Breast epithelium (tissue), 4 donors: ENCODE measurements at regions not wholly inside any gene's neighbourhood (a gene's known extent, or its start where the extent isn't known, plus 50 kb on each side); places are given as distances from the start of the nearest gene placed in this dataset.
A peak's percentile ranks its signal among the peaks of the same experiment; 100 is the strongest.

Experiments used
- DNase-seq, 2 donors: peaks; one replicate each; pipeline ENCODE4 v3.0.0-alpha.2; 2019; ENCODE audit warnings: low spot score in 2 of 2
- H3K27ac ChIP-seq, 2 donors: fragments of 200-600 bp; sonication (generic) in 1 of 2; one replicate each; pipeline ENCODE4 v1.5.1; 2016 to 2019; ENCODE audit warnings: mild to moderate bottlenecking in 1 of 2
- H3K27me3 ChIP-seq, 2 donors: fragments of 200-600 bp; sonication (generic) in 1 of 2; one replicate each; pipeline versions ENCODE4 v1.5.1 to v1.6.0; 2017 to 2019; ENCODE audit warnings: control low read depth in 1 of 2, mild to moderate bottlenecking in 1 of 2
- H3K36me3 ChIP-seq: fragments of 200-600 bp; one replicate; pipeline ENCODE4 v1.5.1; 2019
- H3K4me1 ChIP-seq, 2 donors: fragments of 200-600 bp; sonication (generic); one replicate each; pipeline ENCODE4 v1.5.1; 2016 to 2019; ENCODE audit warnings: control low read depth in 1 of 2
- H3K4me3 ChIP-seq, 3 donors: fragments of 200-600 bp; sonication (generic); 1 replicate in 2 of 3; 2 replicates in 1 of 3; pipeline ENCODE4 v1.5.1; 2016 to 2019; ENCODE audit warnings: mild to moderate bottlenecking in 3 of 3, moderate library complexity in 2 of 3
- H3K9me3 ChIP-seq, 2 donors: fragments of 200-600 bp; sonication (generic) in 1 of 2; one replicate each; pipeline ENCODE4 v1.5.1; 2016 to 2019; ENCODE audit warnings: control low read depth in 1 of 2
- CTCF ChIP-seq, 3 donors: fragments of 450-650 bp; IDR thresholded peaks; one replicate each; pipeline ENCODE4 v1.5.1; 2016 to 2017; ENCODE audit warnings: antibody characterized with exemption in 3 of 3, mild to moderate bottlenecking in 3 of 3, moderate library complexity in 3 of 3
- POLR2A ChIP-seq: fragments of 450-650 bp; IDR thresholded peaks from one replicate; pipeline ENCODE4 v1.6.1; 2016; ENCODE audit warnings: antibody characterized with exemption, mild to moderate bottlenecking, moderate library complexity
- POLR2AphosphoS5 ChIP-seq, 3 donors: sonication (generic); formaldehyde crosslinking; IDR thresholded peaks; one replicate each; pipeline ENCODE4 v1.6.1; 2017; ENCODE audit warnings: antibody characterized with exemption in 3 of 3
- intact Hi-C: fragments of 100-400 bp; cut with DNase I; formaldehyde crosslinking; loops from one replicate; pipeline ENCODE4 v1.15.1; 2023; ENCODE audit warnings: low total_unique reads

GRCh38 chr15:47473832-47474231 is 243.5 kb upstream of the SEMA6D start:
- DNase-seq, result peak in 1 of 2 donors; percentile 64
- intact Hi-C loops, result no loop called here
- Histone ChIP-seq H3K36me3 (no peaks in the 10 kb centered on the region), H3K4me1 (no peaks in the 10 kb centered on the region), H3K9me3 (no peaks in the 10 kb centered on the region), H3K4me3 (no peak overlapping the region), H3K27me3 (no peaks in the 10 kb centered on the region), H3K27ac (peak overlapping the region; percentile 54 to 57)
- TF ChIP-seq POLR2A (no peak), POLR2AphosphoS5 (IDR thresholded peaks at IDR 0.05) (peak in 1 of 3 donors; percentile 79)

- no peaks in the 10 kb centered on the region for H3K9me3 ChIP-seq
- H3K4me3 ChIP-seq, result no peak overlapping the region
- no peaks in the 10 kb centered on the region for H3K27me3 ChIP-seq
- intact Hi-C loops, result no loop called here
- H3K4me1 ChIP-seq, result no peaks in the 10 kb centered on the region
- no peaks in the 10 kb centered on the region for H3K36me3 ChIP-seq
- no peak overlapping the region for H3K27ac ChIP-seq
- DNase-seq, result no peak
- TF ChIP-seq POLR2A (no peak), POLR2AphosphoS5 (IDR thresholded peaks at IDR 0.05) (no peak), CTCF (IDR thresholded peaks at IDR 0.05) (no peak)
These were observed 242.0 kb upstream of the SEMA6D start for GRCh38 chr15:47475336-47475735.

- no peak for DNase-seq
These were observed 240.0 kb upstream of the SEMA6D start for GRCh38 chr15:47477341-47477740.

GRCh38 chr15:47484059-47484458 is 233.2 kb upstream of the SEMA6D start:
- intact Hi-C loops, result no loop called here
- no peak overlapping the region for H3K4me3 ChIP-seq
- no peaks in the 10 kb centered on the region for H3K27me3 ChIP-seq
- no peaks in the 10 kb centered on the region for H3K4me1 ChIP-seq
- H3K36me3 ChIP-seq, result no peaks in the 10 kb centered on the region
- H3K27ac ChIP-seq, result no peak overlapping the region
- no peaks in the 10 kb centered on the region for H3K9me3 ChIP-seq
- TF ChIP-seq CTCF (IDR thresholded peaks at IDR 0.05) (no peak), POLR2A (no peak), POLR2AphosphoS5 (IDR thresholded peaks at IDR 0.05) (no peak)
- DNase-seq, result no peak

More at GRCh38 chr15:47477341-47477740, 240.0 kb upstream of the SEMA6D start:
- H3K4me3 ChIP-seq, result no peak overlapping the region
- H3K27me3 ChIP-seq, result no peaks in the 10 kb centered on the region
- intact Hi-C loops, result no loop called here
- TF ChIP-seq POLR2AphosphoS5 (IDR thresholded peaks at IDR 0.05) (no peak), POLR2A (no peak), CTCF (IDR thresholded peaks at IDR 0.05) (no peak)
- no peaks in the 10 kb centered on the region for H3K9me3 ChIP-seq
- H3K36me3 ChIP-seq, result no peaks in the 10 kb centered on the region
- H3K27ac ChIP-seq, result no peak overlapping the region
- no peaks in the 10 kb centered on the region for H3K4me1 ChIP-seq

- Histone ChIP-seq H3K36me3 (no peaks in the 10 kb centered on the region), H3K27ac (no peak overlapping the region), H3K9me3 (no peaks in the 10 kb centered on the region), H3K27me3 (no peaks in the 10 kb centered on the region), H3K4me3 (no peak overlapping the region), H3K4me1 (no peaks in the 10 kb centered on the region)
- no peak for DNase-seq
- no peak for TF ChIP-seq POLR2AphosphoS5 (IDR thresholded peaks at IDR 0.05)
- TF ChIP-seq CTCF (IDR thresholded peaks at IDR 0.05), result no peak
- TF ChIP-seq POLR2A, result no peak
- intact Hi-C loops, result no loop called here
These were observed 232.3 kb upstream of the SEMA6D start for GRCh38 chr15:47484997-47485396.

- no peaks in the 10 kb centered on the region for H3K9me3 ChIP-seq
- DNase-seq, result no peak
- intact Hi-C loops, result no loop called here
- no peak overlapping the region for H3K4me3 ChIP-seq
- H3K4me1 ChIP-seq, result no peaks in the 10 kb centered on the region
- no peaks in the 10 kb centered on the region for H3K36me3 ChIP-seq
- no peaks in the 10 kb centered on the region for H3K27me3 ChIP-seq
- H3K27ac ChIP-seq, result no peak overlapping the region
- TF ChIP-seq POLR2AphosphoS5 (IDR thresholded peaks at IDR 0.05) (no peak), POLR2A (no peak), CTCF (IDR thresholded peaks at IDR 0.05) (no peak)
These were observed 231.9 kb upstream of the SEMA6D start for GRCh38 chr15:47485419-47485818.
